ENCODE measurements at regions not wholly inside any gene's neighbourhood (a gene's known extent, or its start where the extent isn't known, plus 50 kb on each side); places are given as distances from the start of the nearest gene placed in this dataset.

DNA sequence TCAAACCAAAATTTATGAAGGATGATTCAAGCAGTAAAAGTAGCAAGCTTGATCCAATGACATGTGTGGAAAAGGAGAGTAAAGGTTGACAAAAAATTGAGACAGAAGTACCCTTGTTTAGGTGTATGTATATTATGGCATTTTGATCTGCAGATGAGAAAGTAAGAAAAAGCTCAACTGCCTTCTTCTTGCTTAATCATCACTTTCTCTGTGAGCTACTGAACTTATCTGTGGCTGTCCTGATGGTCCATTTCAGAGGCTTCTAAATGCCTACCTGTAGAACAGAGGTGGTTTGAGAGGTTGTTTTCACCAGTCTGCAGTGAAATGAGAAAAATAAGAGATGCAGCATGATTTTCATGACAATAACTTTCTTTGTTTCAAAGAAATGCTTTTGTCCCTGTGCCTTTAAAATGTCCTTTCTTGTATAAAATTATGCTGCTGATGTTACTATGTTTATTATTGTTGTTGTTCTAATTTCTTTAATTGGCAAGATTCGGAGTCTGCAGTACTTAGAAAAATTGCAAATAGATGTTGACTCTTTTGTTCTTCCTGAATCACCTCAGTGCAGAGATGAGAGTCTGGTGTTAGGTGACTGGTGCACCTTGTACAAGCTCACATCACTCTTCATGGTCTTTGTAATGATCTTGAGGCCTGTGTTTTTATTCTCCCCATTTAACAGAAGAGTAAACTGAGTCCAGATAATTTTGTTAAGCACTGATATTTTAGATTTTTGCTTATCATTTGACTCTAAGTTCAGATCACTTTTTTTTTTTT lies 821.9 kb downstream of the VRK1 start:
- DNase-seq: no peak

DNA sequence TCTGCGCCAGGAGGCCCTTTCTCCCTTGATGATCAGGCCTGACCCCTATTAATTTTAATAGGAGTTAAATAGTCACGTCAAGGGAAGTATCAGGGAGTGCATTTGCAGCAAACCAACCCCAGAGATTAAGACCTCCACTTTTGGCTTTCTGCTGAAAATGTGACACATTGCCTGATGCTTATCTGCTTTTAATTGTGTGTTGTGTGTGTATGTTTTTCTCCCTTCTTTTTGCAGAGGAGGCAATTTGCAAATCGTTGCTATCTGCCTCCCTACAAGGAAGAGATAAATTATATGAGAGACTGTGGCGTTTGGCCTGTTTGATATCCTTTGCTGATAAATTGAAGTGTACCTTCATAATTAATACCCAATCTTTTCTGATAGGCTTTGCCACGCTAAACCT lies 822.9 kb downstream of the VRK1 start:
- DNase-seq: no peak

DNA sequence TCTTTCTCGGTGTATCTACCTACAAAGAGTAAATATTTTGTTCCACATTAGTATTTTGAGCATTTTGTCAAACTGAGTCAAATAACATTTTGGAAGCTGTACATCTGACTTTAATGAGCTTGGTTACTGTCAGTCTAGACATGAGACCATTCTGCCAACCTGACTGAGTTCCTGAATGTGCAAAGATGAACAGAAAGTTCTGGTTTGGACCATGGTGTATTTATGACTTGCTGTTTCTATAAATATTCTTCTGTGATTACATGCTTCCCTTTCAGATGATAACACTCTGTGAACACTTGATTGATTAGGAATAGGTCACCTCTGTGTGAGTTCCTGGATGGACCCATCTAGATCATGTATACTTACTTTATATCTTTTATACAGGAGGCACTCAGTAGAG lies 827.8 kb downstream of the VRK1 start:
- no peak for DNase-seq

DNA sequence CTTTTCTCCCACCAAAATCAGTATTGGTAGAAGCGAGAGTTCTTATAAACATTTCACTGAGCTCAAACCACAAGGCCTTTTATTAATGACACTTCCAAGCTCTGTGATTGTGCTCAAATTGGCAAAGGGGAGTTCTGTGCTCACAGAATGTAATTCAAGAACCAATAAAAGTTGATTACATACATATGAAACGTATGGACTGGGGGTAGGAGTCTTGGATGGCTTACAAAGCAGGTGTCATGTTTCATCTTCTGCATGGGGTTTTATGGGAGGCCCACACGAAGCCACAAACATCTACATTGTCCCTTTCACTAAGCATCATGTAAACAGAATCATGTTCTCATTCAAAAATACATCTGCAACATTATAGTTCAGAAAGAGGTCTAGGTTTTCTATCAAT lies 828.3 kb downstream of the VRK1 start:
- DNase-seq: no peak

DNA sequence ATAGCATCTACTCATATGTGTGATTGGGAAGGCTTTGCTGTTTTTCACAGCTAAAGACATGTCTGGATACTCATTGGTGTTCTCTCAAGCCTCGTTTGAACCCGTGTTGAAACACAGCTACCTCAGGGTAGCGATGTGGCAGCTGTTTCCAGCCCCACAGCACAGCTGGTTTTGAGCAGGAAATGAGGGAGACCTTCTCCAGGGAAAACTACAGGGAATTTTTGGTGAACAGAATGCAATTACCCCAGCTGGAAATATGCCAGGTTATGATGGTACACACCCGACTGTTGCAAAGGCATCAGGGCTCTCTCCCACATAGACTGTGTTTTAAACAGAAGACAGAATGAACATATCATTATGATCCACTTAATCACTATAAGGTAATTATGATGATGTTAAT lies 828.9 kb downstream of the VRK1 start:
- DNase-seq: no peak

DNA sequence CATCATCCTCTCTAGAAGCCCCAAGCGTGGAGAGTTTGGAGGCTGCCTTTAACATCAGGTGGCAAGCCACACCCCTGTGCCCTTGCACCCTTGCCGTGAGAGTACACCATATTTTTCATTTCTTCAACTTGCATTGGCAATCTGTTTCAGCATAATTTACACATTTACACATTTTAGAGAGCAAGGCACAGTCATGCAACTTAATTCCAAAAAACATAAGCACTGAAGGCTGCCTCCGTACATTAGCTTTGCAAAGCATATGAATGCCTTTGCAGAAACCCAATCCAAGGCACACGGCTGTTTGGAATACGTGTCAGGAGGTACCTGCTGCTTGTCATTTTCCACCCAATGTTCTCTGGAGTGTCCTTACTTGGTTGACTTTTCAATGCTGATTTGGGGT lies 833.1 kb downstream of the VRK1 start:
- no peak for DNase-seq

DNA sequence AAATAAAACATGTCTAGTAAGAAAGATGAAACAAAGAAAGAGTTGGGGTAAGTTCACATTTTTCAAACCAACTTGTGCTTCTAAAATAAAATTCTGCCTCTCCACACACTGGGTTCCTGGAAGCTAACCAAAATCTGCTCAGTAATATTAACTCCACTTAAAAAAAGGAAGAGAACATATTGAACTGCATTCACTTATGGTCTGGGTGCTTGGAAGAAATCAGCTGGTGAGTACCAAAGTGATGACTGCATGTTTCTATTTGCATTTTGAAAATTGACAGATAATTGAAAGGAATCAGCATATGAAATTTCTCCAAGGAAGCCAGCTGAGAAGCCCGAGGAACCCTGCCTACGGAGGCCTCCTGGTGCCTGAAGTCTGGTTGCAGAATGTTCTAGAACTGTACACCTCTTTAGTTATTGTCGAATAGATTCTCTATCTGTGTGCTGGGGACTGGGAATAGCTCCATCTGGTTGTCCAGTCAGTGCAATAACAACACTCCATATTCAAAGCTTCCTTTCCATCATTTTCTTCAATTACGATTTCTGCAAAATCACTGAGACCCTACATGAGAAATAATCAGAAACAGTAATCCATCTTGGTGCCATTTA lies 836.1 kb downstream of the VRK1 start:
- DNase-seq: no peak

DNA sequence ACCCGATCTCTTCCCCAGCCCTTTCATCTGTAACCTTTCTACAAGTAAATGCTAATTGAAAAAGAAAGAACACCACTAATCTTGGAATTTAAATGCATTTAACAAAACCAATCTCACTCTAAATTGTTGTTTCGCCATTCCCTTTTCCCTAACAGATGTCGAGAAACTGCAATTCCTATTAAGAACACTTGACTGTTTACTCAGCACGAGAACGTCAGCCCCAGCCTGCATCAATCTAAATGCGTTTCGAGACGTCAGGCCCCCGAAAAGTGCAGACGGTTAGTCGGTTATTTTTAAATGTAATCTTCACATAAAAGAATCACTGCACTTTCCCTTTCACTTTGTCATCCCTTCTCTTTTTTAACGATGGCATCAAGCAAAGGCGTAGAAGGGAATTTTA lies 837.6 kb downstream of the VRK1 start:
- DNase-seq: no peak

DNA sequence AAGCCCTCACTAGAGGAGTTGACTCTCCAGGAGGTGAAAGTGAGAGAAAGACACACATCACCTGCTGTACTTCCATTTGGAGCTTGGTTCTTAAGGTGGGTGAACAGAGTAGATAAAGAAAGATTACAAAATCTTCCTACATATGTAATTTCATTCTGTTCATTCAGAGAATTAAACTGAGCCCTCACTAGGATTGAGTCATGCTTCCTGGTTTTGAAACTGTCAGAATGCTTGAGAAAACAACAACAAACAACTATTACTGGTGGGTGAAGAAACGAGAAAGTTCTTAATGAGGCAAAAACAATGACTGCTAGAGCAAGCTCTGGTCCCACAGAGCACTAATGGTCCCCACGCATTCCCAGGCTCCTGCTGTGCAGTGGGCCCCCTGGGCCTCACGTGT lies 841.7 kb downstream of the VRK1 start:
- no peak for DNase-seq

DNA sequence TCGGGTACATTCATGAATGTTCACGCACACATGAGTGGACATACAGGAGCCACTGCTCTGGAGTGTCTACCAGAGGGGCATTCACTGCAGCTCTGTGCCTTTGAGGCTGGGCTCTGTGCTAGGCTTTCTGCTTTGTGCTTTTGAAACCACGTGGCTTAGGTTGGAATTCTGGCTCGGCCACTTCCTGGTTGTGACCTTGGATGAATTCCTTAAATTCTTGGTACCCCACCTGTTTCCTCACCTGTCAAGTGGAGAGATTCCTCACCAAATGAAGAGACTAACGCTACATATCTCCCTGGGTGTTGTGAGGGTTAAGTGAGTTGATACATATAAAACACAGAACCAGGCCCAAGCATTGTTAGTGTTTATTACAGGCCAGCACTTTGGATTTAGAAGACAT lies 842.8 kb downstream of the VRK1 start:
- DNase-seq: no peak

DNA sequence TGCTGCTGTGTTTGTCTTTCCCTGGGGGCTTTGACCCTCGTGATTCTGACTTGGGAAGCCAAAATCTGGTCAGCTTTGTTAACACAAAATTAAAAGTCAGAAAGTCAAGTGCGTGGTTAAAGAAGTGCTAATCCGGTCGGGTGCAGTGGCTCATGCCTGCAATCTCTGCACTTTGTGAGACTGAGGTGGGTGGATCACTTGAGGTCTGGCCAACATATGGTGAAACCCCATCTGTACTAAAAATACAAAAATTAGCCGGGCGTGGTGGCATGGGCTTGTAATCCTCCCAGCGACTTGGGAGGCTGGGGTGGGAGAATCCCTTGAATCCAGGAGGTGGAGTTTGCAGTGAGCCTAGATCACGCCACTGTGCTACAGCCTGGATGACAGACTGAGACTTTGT lies 844.6 kb downstream of the VRK1 start:
- DNase-seq: no peak

DNA sequence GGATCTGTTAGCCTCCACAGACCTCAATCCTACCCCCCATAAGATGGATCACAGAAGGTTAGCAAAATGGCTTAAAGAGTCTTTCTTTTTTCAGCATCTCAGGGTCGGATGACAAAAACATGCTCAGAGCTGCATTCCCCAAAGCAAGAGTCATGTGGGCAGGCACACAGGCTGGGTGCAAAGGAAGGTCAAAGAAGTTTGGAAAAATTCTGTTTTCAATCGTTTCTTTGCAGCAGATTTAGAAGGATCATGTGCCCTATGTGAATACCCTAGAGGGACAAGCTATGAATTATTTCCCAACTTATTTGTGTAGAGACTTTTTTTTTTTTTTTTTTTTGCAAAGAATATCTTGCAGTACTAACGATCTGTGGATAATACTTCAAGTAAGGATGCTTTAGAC lies 845.4 kb downstream of the VRK1 start:
- no peak for DNase-seq

DNA sequence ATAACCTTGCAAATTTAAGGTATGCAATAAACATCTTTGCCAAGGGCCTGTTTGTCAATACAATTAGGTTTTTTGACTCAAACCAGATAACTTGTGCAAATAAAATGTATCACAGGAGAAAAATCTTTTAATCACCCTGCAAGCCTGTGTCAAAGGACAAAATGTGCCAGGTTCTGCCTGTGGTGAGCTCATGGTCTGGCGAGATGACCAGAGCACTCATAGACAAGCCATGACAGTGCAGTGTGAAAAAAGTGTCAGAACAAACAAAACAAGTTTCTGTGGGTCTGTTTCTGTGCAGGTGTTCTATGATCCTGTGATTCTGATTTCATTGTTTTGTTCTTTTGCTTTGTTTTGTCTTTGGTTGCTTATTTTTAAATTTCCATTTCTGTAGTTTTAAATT lies 847.2 kb downstream of the VRK1 start:
- DNase-seq: peak; percentile 2

DNA sequence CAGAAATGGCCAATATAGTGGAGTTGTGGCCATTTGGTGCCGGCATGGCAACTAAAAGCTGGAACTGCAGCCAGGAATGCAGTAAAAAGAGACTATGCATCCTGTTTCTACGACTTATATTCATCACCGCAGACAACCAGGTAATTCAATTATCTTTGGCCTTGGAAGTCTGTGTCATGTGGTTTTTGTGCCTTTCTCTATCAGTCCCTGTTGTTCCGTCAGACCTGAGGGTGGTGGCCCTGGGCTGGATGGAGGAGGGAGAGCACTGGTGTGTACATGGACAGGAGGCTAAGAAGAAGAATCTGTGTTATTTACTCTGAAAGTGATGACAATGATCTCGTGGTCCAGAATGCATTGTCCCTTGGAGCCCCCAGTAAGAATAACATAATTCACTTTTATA lies 852.6 kb downstream of the VRK1 start:
- no peak for DNase-seq

DNA sequence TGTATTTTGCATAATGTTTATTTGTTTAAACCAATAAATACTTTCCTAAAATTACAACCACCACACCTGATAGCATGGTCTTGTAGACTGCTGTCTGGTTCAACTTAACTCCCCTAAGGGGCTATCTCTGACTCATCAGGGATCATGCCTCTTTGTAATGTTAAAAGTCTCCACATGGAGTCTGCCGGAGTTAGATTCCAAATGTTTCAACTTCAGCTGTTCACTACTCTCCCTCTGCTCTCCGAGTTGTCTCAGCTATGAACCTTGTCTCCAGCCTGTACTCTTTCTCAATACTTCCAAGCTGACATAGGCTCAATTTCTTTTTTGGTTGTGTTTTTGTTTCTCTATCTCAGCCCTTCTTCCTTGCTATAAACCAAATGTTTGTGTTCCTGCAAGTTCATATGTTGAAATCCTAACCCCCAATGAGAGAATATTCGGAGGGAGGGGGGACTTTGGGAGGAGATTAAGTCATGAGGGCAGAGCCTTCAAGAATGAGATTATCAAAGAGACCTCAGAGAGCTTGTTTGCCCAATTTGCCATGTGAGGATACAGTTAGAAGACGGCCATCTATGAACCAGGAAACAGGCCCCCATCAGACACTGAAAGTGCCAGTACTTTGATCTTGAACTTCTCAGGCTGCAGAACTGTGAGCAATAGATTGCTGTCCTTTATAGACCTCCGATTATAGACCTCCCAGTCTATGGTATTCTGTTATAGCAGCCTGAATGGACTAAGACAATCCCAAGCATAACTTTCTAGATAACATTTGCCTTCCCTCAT lies 858.2 kb downstream of the VRK1 start:
- DNase-seq: no peak

DNA sequence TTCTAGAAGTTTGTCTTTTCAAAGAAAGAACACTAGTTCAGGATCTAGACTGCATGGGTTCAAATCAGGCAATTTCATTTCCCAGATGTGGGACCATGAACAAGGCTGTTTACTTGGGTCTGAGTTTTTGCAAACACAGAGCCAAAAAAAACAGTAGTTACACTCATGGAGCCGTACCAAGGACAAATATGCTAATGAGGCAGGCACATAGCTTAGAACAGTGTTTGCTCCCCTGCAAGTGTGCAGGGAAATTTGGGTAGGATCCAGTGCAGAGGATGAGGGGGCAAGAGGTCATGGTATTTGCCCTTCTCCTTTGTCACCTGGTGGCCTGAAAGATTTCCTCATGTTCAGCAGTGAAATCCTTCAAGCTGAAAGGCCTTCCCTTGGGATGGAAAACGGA lies 860.4 kb downstream of the VRK1 start:
- no peak for DNase-seq

DNA sequence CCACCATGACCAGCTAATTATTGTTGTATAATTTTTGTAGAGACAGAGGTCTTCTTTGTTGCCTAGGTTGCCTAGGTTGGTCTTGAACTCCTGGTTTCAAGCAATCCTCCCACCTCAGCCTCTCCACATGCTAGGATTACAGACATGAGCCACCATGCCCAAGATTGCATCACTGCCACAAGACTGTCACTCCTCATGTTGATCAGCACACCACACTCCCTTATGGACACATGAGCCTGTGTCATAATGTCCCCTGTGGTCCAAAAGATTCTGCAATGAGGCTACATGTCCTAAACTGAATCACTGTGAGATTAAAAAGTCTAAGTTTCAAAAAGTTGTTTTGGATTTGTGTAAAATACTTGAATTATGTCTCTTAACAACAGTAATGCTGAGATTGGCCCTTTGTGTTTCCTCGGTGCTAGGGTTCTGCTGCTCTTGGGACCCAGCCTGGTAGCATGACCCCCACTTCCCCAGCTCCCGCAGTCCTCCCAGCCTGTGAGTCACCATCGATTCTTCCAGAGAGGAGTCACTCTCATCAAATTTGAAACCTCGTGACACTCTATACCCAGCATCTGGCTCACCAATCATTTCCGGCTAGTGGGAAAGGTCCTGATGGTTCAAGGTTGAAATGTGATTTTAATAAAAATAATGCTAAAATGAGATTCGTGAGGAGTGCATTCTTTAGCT lies 890.9 kb downstream of the VRK1 start:
- no peak for DNase-seq

DNA sequence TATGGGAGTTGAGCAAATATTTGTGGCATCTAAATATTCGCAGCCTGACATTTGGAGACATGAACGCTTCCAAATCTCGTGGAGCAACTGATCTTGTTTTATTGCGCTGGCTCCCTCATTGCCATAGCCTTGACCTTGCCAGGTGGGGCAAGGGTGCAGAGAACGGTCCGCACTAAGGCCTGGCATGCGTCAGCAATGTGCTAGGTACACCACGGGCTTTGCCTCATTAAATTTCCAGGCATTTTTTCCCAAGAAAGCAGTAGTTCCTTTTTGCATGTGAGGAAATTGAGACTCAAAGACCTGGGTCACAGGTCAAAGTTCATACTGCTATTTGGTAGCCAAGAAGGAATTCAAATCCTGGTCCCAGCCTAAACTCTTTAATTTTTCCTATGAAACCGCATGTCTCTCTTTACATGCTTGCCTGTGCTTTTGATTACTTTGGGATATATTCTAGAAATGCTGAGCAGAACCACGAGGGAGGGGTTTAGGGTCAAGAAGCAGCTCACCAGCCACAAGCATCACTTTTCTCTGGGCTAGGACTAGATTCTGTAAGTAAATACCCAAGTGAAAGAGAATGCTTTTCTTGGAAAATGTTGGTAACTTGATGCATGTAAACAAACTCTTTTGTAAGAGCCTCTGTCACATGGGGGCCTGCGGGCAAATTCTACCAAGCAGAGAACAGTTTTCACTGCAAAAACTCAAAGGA lies 891.6 kb downstream of the VRK1 start:
- no peak for DNase-seq

DNA sequence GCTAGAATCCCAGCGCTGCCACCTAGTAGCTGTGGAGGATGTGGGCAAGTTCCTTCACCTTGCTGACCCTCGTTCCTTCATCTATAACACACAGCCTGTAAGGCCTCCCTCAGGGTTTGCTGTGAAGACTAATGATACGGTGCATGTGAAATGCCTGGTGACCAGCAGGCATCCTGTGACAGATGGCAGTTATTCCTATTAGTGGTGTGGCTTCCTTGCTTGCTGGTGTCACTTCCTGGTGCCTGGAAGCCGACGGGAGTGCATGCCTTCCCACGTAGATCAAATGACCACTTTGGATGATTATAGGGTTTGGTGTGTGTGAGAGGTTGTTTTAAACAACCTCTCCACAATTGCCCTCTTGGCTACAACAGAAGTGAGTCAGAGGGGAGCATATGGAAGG lies 894.9 kb downstream of the VRK1 start:
- DNase-seq: peak; percentile 10

DNA sequence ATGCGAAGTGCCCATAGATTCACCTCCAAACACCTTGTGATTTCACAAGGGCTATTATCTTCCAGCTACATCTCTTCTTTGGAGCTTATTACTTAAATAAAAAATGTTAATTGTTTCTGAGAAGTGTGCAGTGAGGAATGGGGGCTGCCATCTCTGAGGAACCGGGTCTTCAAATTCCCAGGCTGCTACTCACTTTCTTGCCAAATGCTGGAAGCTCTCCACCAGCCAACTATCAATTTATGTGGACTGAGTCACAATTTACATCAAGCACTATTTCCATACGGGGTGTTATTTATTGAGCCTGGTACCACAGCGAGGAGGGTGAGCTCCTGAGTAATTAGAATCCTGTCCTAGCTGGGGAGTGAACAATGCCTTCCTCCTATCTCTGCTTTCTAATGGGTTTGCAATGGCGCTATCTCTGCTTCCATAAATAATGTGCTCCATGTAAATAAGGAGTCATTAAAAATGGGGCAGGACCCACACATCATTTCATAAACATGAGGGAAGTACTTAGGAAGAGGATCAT lies 898.3 kb downstream of the VRK1 start:
- no peak for DNase-seq

DNA sequence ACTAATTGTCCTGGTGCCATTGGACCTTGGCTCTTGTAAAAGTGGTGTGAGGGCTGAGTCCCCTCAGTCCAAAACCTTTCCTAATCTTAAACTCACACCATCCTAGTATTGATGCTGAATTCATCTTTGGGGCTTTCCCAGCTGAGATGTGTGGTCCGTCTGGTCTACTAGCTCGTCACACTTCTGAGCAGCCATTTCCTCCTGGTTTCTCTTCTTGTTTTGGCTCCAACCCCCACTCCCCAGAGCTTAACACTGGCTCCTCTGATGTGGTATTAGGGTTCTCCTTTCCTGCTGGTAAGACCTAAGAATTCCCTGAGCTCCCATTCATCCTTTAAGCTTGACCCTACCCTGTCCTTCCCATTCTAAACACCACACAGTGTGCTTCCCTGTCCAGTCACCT lies 900.6 kb downstream of the VRK1 start:
- no peak for DNase-seq

DNA sequence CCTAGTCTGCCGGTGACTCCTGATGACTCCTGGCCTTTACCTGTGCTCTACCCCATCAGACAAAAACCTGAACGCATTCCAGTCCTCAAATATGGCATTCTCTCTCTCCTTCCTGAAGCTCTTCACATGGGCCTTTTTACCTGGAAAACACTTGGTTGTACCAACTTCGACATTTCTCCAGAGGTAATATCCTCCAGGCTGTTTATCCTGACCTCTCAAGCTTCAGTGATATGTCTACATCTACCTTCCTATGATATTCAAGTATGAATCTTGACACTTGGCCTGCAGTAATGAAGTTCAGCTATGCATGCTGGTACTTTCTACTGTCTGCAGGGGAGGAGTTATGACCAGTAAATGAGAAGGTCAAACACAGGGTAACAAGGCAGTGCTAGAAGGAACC lies 901.8 kb downstream of the VRK1 start:
- DNase-seq: no peak
